Heart left ventricle (tissue), 13 donors: ENCODE measurements at regions not wholly inside any gene's neighbourhood (a gene's known extent, or its start where the extent isn't known, plus 50 kb on each side); places are given as distances from the start of the nearest gene placed in this dataset.
"Not testable (repeated sequence)": the region's sequence is repeated elsewhere in the genome, so short reads cannot be mapped to it uniquely, and the experiment has no call there.

Experiments
- CTCF ChIP-seq, 12 donors: fragments of 200-600 bp; sonication (generic) in 4 of 12; IDR thresholded peaks; one replicate each; pipeline versions ENCODE4 v1.5.0 to v1.8.0; 2018 to 2022; ENCODE audit warnings: antibody characterized with exemption in 12 of 12, mild to moderate bottlenecking in 5 of 12
- POLR2A ChIP-seq, 2 donors: fragments of 450-650 bp; IDR thresholded peaks; one replicate each; pipeline ENCODE4 v1.6.1; 2017; ENCODE audit warnings: antibody characterized with exemption in 2 of 2, mild to moderate bottlenecking in 2 of 2, moderate library complexity in 2 of 2
- donor health status: ischemic (EF 13 %, LVEDD 7.1; RV severe dilation, severe dysfunction).
- donor health status: DM: no; HTN: yes; CAD: no.
- donor health status: DM: no; HTN: no; CAD: no.
- donor health status: ischemic (EF 25% LVEDD 6.9; RV normal size, moderate dysfunction).
- donor health status: ischemic (EF 25% LVEDD 5.7; RV mildly dilated, moderate dysfunction).
- donor health status: ischemic (EF 35%, LVEDD 5.7; RV mildly dilated, moderate dysfunction).
- donor health status: nonischemic (EF 11% LVEDD 7.7; RV severe dilation, severe dysfunction).
- donor health status: DM: yes; HTN: yes; CAD: no.
- donor health status: PGD.
- donor health status: ischemic (EF 29% LVEDD 5.4; RV normal size, mild dysfunction).
- donor health status: nonischemic (EF 23%, LVEDD 6.1; RV moderate dilation, normal function).

GRCh38 chr2:91657193-91657592 is 2965.7 kb downstream of the RPIA start:
- TF ChIP-seq CTCF, POLR2A (IDR thresholded peaks at IDR 0.05): not testable (repeated sequence)
